Mesenteric fat pad (tissue), 1 donor: ENCODE measurements at regions not wholly inside any gene's neighbourhood (a gene's known extent, or its start where the extent isn't known, plus 50 kb on each side); places are given as distances from the start of the nearest gene placed in this dataset.
"Not testable (repeated sequence)": the region's sequence is repeated elsewhere in the genome, so short reads cannot be mapped to it uniquely, and the experiment has no call there.

ENCODE experiments used
- DNase-seq: peaks from one replicate; pipeline ENCODE4 v3.0.0-alpha.2; 2020; ENCODE audit warnings: low spot score
- donor health status: DM: yes; HTN: yes; CAD: no.

DNA sequence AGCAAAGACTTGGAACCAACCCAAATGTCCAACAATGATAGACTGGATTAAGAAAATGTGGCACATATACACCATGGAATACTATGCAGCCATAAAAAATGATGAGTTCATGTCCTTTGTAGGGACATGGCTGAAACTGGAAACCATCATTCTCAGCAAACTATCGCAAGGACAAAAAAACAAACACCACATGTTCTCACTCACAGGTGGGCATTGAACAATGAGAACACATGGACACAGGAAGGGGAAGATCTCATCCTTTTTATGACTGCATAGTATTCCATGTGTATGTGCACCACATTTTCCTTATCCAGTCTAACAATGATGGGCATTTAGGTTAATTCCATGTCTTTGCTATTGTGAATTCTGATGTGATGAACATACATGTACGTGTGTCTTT is 652.0 kb upstream of the LRRN3 start:
- DNase-seq = not testable (repeated sequence)

DNA sequence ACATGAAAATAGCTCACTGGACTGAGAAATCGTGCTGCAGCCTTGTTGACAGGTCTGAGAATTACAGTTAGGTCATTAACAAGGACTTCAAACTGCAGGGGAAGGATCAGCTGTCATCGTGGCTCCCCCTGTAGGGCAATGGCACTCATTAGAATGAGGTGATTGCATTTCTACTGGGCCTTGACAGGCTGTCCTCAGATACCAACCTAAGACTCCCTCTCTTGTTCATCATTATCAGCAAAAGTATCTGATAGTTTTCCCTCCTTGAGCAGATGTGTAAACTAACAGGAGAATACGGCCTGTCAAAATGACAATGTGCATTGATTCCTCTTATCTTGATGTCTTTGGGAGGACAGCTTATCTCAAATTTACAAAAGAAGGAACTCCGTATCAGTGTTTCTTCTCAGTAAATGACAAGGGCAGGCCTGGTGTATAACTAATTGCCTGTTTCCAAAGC is 648.5 kb upstream of the LRRN3 start:
- DNase-seq = no peak

DNA sequence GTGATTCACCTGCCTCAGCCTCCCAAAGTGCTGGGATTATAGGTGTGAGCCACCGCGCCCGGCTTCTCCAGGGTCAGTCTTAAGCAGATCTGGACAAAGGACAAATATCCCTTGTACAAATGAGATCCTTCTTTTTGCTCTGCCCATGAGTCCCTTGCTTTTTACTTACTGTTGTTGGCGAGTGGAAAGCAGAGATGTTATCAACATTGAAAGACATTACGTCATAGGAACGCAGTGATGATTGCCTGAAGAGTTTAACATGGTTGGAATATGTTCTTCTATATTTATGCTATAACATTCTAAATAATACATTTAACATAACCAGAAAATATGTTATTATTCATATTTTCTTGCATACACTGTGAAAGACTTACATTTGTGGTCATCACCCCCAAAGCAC is 644.3 kb upstream of the LRRN3 start:
- DNase-seq = no peak

DNA sequence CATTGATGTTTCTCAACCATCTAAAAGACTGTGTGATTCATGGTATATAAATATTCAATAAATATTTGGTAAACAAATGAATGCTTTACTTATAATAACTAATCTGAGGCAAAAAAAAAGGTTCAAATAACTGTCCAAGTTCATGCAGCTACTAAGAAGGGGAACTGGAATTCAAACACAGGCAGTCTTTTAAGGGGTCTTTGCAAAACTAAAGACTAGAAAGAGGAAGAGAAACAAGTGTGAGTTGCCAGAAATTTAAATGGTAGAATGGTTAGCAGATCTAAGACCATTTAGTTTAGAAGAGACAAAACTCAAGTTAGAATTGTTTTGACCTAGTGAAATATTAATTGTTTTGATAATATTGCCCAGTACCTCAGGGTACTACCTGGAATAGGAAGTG is 642.0 kb upstream of the LRRN3 start:
- DNase-seq = no peak

DNA sequence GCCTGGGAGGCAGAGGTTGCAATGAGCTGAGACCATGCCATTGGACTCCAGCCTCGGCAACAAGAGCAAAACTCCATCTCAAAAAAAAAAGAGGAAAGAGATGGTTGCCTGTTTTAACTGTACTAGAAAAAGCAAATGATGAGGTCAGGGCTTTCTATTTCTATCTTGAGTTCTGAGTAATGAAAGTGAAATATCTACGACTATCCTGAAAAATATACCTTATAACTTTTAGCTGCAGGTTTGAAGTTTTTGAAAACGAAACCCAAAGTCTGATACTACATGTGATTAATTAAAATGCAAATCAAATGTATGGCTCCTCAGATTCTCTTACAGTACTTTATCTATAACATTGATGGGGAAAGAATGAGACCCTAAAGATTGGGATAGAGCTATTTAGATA is 636.2 kb upstream of the LRRN3 start:
- DNase-seq = no peak

DNA sequence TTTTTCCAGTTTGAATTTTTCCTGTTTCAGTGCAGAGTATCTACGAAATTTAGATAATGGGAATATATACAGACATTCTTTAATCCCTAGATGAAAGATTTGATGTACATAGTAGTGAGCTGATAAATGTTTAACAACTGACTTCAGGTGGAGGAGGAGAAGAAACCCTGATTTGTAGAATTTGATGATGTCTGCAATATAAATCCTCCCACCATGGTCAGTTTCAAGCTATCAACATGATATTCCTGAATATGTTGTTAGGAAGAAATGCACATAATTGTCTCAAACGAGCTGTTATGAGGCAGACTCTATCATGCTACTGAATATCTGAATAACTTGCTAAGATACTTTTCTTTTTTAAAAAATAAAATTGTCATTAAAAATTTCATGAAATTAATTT is 629.3 kb upstream of the LRRN3 start:
- DNase-seq = no peak

DNA sequence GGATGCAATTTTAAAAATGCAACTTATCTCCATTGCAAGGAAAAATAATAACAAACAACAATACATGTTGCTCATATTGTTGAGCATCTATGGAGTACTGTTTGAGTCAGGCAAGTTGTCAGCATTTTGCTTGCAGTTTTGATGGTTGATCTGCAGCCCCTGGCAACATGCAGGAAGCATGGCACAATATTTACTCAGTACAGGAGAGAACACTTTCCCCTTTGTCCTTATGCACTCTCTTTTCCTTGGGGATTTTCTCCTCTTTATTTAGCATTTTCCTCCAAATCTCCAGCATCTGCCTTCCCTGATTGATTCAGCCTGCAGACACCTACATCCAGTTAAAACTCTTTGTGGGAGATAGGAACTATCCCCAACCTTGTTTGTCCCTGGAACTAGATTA is 620.5 kb upstream of the LRRN3 start:
- DNase-seq = no peak

DNA sequence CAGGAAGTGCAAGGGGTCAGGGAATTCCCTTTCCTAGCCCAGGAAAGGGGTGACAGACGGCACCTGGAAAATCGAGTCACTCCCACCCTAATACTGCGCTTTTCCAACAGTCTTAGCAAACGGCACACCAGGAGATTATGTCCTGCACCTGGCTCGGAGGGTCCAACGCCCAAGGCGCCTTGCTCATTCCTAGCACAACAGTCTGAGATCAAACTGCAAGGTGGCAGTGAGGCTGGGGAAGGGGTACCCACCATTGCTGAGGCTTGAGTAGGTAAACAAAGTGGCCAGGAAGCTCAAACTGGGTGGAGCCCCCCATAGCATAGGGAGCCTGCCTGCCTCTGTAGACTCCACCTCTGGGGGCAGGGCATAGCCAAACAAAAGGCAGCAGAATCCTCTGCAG is 618.5 kb upstream of the LRRN3 start:
- DNase-seq = not testable (repeated sequence)

DNA sequence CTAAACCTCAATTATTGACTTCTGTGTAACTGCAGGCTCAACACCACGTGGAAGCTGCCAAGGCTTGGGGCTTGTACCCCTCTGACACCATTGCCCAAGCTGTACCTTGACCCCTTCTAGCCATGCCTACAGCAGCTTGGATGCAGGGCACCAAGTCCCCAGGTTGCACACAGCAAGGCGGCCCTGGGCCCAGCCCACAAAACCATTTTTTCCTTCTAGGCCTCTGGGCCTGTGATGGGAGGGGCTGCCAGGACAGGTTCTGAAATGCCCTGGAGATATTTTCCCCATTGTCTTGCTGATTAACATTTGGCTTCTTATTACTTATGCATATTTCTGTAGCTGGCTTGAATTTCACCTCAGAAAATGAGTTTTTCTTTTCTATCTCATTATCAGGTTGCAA is 610.0 kb upstream of the LRRN3 start:
- no peak for DNase-seq

DNA sequence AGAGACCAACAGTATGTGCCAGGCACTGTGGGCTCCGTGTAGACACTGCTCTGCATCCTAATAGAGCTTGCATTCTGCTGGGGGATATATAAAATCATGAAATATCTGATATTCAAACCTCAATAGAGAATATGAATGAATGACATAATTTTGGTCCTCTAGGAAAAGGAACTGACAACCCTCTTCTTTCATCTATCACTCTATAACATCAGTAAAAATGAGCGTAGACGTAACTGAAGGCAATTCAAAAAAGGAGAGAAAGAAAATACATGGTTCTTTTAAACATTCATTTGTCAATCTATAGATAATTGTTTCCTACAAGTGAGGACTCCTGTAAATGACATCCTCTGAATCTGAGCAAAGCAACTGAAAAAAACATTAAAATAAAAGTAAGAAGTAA is 607.4 kb upstream of the LRRN3 start:
- no peak for DNase-seq

DNA sequence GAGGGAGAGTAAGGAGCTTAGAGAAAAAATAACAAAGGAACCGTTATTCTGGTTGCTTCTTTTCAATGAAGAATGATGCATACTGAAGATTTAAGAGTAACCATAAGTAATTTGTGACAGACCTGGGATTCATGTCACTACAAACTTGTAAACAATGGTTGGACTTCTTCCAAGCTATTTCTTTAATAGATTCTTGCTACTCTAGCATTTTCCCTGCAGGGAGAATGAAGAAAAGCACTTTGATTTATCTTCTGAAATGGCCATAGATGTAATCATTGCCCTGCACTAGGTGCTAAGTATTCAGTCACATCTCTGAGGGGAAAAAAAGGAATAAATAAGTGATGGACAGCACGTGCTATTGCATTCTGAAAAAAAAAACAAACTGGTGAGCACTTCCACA is 606.6 kb upstream of the LRRN3 start:
- DNase-seq = no peak

DNA sequence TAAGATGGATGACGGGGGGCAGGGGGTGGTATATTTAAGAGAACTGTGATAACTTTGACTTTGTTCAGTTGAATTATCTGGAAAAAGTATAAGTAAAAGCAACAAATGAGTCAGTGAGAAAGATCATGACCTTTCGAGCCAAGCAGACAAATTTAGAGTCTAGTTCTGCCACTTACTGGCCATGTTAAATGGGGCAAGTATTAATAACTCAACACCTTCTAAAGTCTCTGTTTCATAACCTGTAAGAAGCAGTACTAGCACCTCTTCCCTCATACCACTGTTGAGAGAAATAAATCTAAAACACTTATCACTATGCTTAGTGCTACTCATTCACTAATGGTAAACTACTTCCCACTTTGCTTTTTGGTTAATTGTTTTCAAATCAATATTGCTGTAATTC is 604.4 kb upstream of the LRRN3 start:
- no peak for DNase-seq

DNA sequence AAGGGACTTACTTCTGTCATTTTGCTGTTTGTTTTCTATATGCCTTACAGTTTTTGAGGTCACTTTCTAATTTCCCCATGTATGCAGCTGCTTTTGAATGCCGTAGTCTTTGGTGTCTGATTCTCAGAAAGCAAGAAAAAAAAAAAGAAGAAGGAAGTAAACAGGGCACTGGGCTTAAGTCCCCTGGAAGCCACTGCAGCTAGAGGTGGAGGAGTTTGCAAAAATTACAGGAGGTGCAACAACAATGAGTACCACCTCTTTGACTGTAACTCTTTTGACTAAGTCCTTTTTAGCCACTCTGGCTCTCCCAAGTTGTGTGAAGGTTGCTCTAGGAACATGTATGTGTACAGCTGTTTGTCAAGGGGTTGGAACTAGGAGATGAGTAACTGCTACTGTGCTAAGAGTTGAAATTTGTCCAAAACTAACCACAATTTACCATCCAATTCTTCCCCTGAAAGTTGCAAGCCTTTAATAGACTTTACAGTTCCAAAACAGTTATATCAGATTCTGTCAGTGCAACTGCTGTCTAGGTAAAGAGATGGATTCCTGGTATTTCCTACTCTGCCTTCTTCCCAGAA is 588.0 kb upstream of the LRRN3 start:
- no peak for DNase-seq

DNA sequence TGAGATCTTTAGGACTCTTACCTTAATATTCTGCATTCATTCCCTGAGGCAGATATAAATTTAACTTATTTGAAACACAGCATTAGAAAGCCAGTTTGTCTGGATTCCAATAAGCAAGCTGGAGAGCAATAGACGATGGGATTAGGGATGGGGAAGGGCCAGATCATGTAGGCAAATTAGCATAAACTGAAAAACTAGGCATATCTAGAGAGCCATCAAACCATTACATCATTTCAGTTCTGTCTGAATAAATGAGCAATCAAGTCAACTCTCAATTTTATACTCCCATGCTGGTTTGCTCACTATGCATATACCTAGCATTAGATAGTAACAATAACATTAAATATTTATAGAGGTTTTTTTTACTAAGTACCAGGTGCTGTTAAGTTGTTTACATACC is 583.6 kb upstream of the LRRN3 start:
- DNase-seq = no peak

DNA sequence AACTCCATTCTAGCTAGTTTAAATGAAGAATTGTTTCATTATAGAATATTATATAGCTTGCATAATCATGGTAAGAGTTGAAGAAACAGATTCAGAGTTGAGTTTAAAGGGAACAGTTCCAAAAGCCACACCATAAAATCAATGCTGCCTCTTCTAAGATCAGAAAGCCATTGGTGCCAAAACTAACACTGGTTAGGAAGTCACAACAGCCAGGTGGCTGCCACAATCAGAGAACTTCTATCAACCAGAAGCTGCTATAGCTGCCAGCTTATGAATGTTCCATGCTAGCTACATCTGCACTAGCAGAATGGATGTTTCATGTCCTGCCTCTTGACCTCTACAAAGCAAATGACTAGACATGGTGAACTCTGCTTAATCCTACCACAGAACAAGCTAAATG is 583.1 kb upstream of the LRRN3 start:
- no peak for DNase-seq

DNA sequence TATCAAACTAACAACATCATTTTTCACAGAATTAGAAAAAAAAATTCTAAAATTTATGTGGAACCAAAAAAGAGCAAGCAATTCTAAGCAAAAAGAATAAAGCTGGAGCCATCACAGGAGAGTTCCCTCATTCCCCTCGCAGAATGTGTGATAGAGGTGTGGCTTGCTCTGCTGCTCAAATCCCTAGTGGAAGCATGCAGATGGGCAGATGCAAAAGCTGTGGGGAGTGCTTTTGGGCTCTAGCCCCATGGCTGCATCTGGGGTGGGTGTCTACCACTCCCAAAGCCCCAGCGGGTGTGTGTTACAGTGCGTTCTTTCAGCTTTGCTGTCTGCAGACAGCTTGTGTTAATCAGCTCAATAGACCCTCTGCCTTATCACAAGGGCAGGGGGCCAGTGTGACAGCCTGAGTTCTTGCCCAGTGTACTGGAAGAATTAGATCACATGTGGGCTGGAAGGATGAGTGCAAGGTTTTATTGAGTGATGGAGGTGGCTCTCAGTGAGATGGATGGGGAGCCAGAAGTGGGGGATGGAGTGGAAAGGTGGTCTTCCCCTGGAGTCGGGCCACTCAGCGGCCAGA is 575.9 kb upstream of the LRRN3 start:
- DNase-seq = not testable (repeated sequence)

DNA sequence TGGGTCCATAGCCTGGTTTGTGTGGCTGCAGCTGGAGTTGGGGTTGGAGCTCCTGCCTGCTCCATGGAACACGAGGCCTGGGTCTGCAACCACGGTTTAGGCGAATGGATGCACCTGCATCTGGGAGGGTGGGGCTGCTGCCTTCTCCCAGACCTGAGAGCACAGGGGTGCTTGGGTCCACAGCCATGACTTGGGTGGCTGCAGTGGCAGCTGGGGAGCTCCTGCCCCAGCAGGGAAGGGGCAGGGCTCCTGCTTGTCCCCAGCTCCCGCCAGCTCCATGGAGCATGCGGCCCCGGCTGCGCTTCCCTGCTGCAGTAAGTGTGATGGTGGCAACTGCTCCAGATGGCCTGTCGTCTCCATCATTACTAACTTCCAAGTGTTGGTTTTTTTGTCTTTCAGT is 571.1 kb upstream of the LRRN3 start:
- no peak for DNase-seq

DNA sequence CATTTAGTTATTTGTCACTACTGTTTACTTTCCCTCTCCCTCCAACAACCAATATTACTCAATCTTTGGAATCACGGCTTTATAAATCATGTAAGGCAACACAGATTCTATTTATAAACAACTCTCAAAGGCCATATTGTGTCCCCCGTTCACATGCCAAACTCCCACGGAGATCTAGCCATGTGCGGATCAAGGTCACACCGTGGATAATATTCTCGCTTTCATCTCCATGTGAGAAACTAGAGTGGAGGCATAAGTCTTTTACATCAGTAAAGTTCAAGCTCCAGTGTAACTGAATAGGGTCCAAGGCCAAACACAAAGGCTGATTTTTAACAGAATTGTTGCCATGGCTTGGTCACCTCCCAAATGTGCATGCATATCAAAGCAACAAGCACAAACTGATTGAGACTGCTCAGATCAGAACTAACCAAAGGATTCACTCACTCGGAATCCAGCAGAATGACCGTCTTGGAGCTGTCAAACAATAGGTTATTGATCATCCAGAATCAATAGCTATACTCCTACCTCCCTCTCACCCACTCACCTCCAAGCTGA is 569.5 kb upstream of the LRRN3 start:
- DNase-seq = no peak

DNA sequence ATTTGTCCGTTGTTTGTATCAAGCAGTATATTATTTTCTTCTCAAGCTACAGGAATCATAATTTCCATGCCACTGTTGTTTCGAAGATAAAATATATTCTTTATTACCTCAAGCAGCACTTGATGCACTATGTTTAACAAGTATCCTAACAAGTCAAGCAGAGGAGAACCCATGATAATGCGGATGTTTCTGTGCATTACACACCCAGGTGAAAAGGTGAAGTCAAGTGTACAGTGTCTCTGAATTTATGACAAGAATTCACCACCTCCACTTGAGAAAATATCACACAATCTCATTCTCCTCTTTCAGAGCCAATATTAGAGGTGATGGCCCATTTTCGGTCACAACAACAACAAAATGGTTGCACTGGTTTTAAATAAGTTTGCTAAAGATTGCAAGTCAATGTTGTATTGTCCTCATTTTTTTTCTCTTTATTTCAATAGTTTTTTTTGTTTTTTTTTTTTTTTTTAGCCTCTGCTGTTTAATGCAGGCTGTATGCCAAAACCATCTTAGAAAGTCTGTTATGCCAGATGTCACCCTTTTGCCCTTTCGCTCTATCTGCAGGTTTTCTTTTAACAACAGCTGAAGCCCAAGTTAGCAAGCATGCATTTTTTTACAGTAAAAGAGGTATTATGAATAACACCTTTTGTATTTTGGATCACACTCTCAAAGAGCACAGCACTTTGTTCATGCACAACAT is 568.7 kb upstream of the LRRN3 start:
- no peak for DNase-seq

DNA sequence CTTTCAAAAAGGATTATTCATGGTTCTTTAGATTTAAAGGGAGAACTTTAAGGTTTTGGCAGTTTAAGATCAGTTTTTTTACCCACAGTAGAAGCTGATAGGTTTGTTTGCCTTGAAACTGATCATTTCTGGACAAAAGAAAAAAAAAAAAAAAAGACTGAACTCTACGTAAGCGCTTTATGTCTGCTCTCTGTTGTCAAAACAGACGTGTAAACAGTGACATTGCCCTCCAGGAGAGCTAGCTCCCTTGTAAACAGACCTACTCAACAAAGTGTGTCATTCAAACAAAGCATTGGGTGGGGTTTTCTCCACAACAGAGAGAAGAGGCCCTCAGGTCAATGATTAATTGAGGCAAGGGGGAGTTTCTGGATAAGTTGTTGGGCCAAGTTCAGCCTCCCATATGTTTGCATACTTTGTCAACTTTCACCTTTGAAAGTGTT is 568.1 kb upstream of the LRRN3 start:
- DNase-seq = no peak

DNA sequence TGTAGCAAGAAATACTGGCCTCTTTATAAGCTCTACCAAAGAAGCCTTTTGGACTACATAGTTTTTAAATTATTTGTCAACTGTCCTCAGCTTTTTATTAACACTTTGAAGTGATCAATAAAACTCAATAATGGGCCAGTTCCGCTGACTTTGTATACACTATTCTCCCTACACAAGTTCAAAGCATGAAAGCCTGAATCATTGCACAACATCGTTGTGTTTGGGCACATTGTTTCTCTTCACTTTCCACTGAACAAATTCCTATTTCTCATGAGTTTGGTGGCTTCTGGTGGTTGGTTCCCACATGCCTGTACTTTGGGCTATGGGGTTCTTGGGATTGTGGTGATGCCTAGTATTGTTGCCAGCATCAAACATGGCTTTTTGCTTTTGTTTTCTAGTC is 561.8 kb upstream of the LRRN3 start:
- no peak for DNase-seq

DNA sequence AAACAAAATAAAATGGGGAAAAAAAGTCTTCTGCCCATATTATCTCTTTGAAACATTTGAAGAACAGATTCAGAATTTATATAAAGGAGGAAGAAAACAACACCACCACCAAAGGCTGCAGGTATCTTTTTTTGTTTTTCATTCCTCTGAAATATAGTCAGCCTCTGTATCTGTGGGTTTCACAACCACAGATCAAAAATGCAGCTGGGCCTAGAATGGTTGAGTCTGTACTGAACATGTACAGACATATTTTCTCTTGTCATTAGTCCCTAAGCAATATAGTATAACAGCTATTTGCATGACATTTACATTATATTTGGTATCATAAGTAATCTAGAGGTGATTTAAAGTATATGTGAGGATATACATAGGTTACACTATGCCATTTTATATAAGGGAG is 559.7 kb upstream of the LRRN3 start:
- no peak for DNase-seq
